OCI-LY3 (cell line): ENCODE measurements at regions not wholly inside any gene's neighbourhood (a gene's known extent, or its start where the extent isn't known, plus 50 kb on each side); places are given as distances from the start of the nearest gene placed in this dataset.

Experiments used
- CTCF ChIP-seq: fragments of 200-600, 300-600 bp; sonication (generic); IDR thresholded peaks from 2 replicates; pipeline ENCODE4 v1.5.1; 2014; ENCODE audit warnings: antibody characterized with exemption, low read length, low read depth
- EZH2phosphoT487 ChIP-seq: fragments of 200-600 bp; shearing (Covaris generic); IDR thresholded peaks from 2 replicates; pipeline ENCODE4 v1.6.1; 2018; ENCODE audit warnings: antibody characterized with exemption, mixed run types, low read depth

- TF ChIP-seq CTCF (no peak), EZH2phosphoT487 (no peak)
Observed at GRCh38 chr1:29450591-29450990, 214.3 kb downstream of the PTPRU start.
